ENCODE measurements at regions not wholly inside any gene's neighbourhood (a gene's known extent, or its start where the extent isn't known, plus 50 kb on each side); places are given as distances from the start of the nearest gene placed in this dataset.

DNA sequence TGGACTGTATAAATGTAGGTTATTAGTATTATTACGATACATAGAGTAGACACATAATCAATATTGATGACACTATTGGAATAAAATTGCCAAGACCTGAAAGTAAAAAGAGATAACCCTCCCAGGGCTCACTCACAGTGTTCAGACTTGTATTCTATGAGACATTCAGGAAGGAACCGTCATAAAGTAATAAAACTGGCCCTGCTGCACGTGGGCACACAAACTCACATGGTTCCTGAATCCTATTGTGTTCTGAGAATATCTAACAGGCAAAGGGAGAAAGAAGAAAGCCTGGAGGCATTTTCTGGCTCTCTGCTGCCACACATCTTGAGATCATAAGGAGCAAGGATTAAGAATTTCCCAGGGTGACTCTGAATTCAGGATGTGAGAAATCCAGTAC lies 575.9 kb downstream of the HS3ST4 start:
- TF ChIP-seq, protein P1, sequence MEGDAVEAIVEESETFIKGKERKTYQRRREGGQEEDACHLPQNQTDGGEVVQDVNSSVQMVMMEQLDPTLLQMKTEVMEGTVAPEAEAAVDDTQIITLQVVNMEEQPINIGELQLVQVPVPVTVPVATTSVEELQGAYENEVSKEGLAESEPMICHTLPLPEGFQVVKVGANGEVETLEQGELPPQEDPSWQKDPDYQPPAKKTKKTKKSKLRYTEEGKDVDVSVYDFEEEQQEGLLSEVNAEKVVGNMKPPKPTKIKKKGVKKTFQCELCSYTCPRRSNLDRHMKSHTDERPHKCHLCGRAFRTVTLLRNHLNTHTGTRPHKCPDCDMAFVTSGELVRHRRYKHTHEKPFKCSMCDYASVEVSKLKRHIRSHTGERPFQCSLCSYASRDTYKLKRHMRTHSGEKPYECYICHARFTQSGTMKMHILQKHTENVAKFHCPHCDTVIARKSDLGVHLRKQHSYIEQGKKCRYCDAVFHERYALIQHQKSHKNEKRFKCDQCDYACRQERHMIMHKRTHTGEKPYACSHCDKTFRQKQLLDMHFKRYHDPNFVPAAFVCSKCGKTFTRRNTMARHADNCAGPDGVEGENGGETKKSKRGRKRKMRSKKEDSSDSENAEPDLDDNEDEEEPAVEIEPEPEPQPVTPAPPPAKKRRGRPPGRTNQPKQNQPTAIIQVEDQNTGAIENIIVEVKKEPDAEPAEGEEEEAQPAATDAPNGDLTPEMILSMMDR (IDR thresholded peaks at IDR 0.05): no peak
- H3K27me3 ChIP-seq: no peaks in the 10 kb centered on the region
- no peaks in the 10 kb centered on the region for H3K4me1 ChIP-seq
- DNase-seq (no peak), ATAC-seq (no peak)
- H3K36me3 ChIP-seq: no peaks in the 10 kb centered on the region
- H3K4me3 ChIP-seq: no peak overlapping the region
- H3K27ac ChIP-seq: no peak overlapping the region
- H3K9me3 ChIP-seq: no peaks in the 10 kb centered on the region
- intact Hi-C loops (cut with DNase I): no loop called here

DNA sequence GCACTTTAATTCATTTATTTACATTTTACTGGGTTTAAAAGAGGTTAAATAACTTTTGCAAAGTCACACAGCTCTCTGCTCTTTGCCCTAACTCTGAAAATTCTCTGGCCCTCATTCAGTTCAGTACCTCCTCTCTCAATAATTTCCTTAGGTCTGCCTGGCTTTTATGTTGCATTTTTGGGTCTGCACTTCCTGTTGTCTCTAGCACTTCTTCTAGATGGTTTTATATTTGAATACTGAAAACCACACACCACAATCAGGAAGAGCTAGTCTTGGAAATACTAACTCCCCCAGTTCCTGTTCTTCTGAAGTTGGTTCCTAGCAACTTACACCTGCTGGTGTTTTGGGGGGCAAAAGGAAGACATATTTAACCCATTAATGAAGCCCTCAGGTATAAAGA lies 577.9 kb downstream of the HS3ST4 start:
- no peaks in the 10 kb centered on the region for H3K4me1 ChIP-seq
- DNase-seq (no peak), ATAC-seq (no peak)
- H3K36me3 ChIP-seq: no peaks in the 10 kb centered on the region
- TF ChIP-seq, protein P1 (IDR thresholded peaks at IDR 0.05): no peak
- no peak overlapping the region for H3K4me3 ChIP-seq
- no peaks in the 10 kb centered on the region for H3K9me3 ChIP-seq
- intact Hi-C loops (cut with DNase I): no loop called here
- no peak overlapping the region for H3K27ac ChIP-seq
- H3K27me3 ChIP-seq: no peaks in the 10 kb centered on the region

DNA sequence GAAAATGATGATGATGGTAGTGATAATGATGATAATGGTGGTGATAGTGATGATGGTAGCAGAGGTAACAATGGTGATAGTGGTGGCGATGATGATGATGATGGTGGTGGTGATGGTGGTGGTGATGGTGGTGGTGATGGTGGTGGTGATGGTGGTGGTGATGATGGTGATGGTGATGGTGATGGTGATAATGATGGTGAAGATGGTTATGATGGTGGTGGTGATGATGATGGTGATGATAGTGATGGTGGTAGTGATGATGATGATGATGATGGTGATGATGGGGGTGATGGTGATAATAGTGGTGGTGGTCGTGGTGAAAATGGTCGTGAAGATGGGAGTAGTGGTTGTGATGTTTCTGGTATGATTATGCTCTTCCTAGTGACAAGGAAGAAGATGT lies 581.8 kb downstream of the HS3ST4 start:
- intact Hi-C loops (cut with DNase I): no loop called here

DNA sequence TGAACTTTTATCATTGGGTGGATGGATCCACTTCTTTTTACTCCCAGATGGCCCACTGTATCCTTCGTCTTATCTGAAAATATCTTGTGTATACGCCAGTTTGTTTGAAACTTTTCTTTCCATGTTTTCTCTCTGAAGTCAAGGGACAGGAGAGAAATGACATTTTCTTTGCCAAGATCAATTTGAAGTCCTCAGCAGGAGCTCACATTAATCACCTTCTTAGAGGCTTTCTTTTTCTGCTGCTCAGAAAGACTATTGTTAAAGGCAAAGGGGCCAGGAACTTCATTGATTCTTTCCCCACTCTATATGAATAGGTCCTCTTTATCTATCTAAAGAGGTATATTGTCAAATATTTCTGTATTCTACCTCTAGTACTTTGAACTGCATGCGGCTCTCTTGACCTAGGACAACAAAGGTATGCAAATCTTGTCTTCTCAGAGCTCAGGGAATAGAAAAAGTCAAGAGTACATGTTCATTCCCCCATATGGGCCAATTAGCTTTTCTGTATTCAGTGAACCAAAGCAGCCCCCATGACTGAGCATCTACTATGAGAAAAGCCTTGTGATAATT lies 583.3 kb downstream of the HS3ST4 start:
- TF ChIP-seq, protein P1 (IDR thresholded peaks at IDR 0.05): no peak
- Histone ChIP-seq H3K9me3 (no peaks in the 10 kb centered on the region), H3K36me3 (no peaks in the 10 kb centered on the region), H3K4me3 (no peak overlapping the region), H3K27me3 (no peaks in the 10 kb centered on the region), H3K27ac (no peak overlapping the region), H3K4me1 (no peaks in the 10 kb centered on the region)
- DNase-seq (no peak), ATAC-seq (no peak)
- intact Hi-C loops (cut with DNase I): no loop called here

More for the DNA sequence above, 581.8 kb downstream of the HS3ST4 start:
- Histone ChIP-seq H3K36me3 (no peaks in the 10 kb centered on the region), H3K4me1 (no peaks in the 10 kb centered on the region), H3K9me3 (no peaks in the 10 kb centered on the region), H3K27ac (no peak overlapping the region), H3K27me3 (no peaks in the 10 kb centered on the region), H3K4me3 (no peak overlapping the region)
- DNase-seq: no peak
- no peak for ATAC-seq
- TF ChIP-seq, protein P1 (IDR thresholded peaks at IDR 0.05): no peak

DNA sequence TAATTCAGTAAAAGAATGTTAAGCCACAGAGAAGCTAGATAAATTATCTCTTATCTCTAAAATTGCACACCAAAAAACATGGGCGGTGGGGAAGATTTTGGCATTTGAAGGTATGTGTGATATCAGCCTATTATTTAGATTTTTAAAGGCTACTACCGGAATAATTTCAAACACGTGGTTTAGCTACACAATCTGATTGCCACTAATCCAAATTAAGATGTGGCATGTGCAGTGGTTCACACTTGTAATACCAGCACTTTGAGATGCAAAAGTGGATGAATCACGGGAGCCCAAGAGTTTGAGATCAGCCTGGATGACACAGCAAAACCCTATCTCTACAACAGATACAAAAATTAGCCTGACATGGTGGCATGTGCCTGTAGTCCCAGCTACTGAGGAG lies 584.5 kb downstream of the HS3ST4 start:
- Histone ChIP-seq H3K4me1 (no peaks in the 10 kb centered on the region), H3K27ac (no peak overlapping the region), H3K36me3 (no peaks in the 10 kb centered on the region), H3K27me3 (no peaks in the 10 kb centered on the region), H3K4me3 (no peak overlapping the region), H3K9me3 (no peaks in the 10 kb centered on the region)
- TF ChIP-seq, protein P1 (IDR thresholded peaks at IDR 0.05): no peak
- DNase-seq: no peak
- intact Hi-C loops (cut with DNase I): no loop called here
- no peak for ATAC-seq

Measured in upper lobe of right lung (tissue), 1 donor.